ENCODE measurements at regions not wholly inside any gene's neighbourhood (a gene's known extent, or its start where the extent isn't known, plus 50 kb on each side); places are given as distances from the start of the nearest gene placed in this dataset.

- no peaks in the 10 kb centered on the region for H3K9me3 ChIP-seq
- no peak for ATAC-seq
- intact Hi-C loops (cut with DNase I): no loop called here
Measured at GRCh38 chr11:128399251-128400121, 187.9 kb downstream of the ETS1 start.

GRCh38 chr11:128398517-128399250 lies 188.7 kb downstream of the ETS1 start:
- H3K36me3 ChIP-seq: no peaks in the 10 kb centered on the region
- TF ChIP-seq CTCF (IDR thresholded peaks at IDR 0.05): no peak
- intact Hi-C loops (cut with DNase I): no loop called here
- no peak overlapping the region for H3K4me3 ChIP-seq
- ATAC-seq: no peak
- H3K27me3 ChIP-seq: no peaks in the 10 kb centered on the region
- H3K9me3 ChIP-seq: no peaks in the 10 kb centered on the region
- no peak overlapping the region for H3K27ac ChIP-seq
- DNase-seq: no peak
- no peaks in the 10 kb centered on the region for H3K4me1 ChIP-seq

More at GRCh38 chr11:128399251-128400121, 187.9 kb downstream of the ETS1 start:
- H3K36me3 ChIP-seq: no peaks in the 10 kb centered on the region
- H3K4me1 ChIP-seq: no peaks in the 10 kb centered on the region
- H3K4me3 ChIP-seq: no peak overlapping the region
- DNase-seq: no peak
- no peak overlapping the region for H3K27ac ChIP-seq
- H3K27me3 ChIP-seq: no peaks in the 10 kb centered on the region
- TF ChIP-seq CTCF (IDR thresholded peaks at IDR 0.05): no peak

GRCh38 chr11:128397362-128397761 lies 190.0 kb downstream of the ETS1 start:
- no peak overlapping the region for H3K27ac ChIP-seq
- H3K36me3 ChIP-seq: no peaks in the 10 kb centered on the region
- ATAC-seq: no peak
- intact Hi-C loops (cut with DNase I): no loop called here
- no peaks in the 10 kb centered on the region for H3K9me3 ChIP-seq
- H3K4me3 ChIP-seq: no peak overlapping the region
- DNase-seq: no peak
- H3K4me1 ChIP-seq: no peaks in the 10 kb centered on the region
- no peak for TF ChIP-seq CTCF (IDR thresholded peaks at IDR 0.05)
- no peaks in the 10 kb centered on the region for H3K27me3 ChIP-seq

GRCh38 chr11:128394431-128395089 lies 192.8 kb downstream of the ETS1 start:
- intact Hi-C loops (cut with DNase I): no loop called here
- no peak overlapping the region for H3K4me3 ChIP-seq
- no peaks in the 10 kb centered on the region for H3K9me3 ChIP-seq
- H3K4me1 ChIP-seq: no peaks in the 10 kb centered on the region
- TF ChIP-seq CTCF (IDR thresholded peaks at IDR 0.05): no peak
- ATAC-seq (no peak), DNase-seq (no peak)
- no peak overlapping the region for H3K27ac ChIP-seq
- no peaks in the 10 kb centered on the region for H3K36me3 ChIP-seq
- no peaks in the 10 kb centered on the region for H3K27me3 ChIP-seq

GRCh38 chr11:128392259-128392658 lies 195.1 kb downstream of the ETS1 start:
- Histone ChIP-seq H3K9me3 (no peaks in the 10 kb centered on the region), H3K27me3 (no peaks in the 10 kb centered on the region), H3K4me3 (no peak overlapping the region), H3K36me3 (no peaks in the 10 kb centered on the region), H3K27ac (no peak overlapping the region), H3K4me1 (no peaks in the 10 kb centered on the region)
- ATAC-seq: no peak
- TF ChIP-seq CTCF (IDR thresholded peaks at IDR 0.05): no peak
- no peak for DNase-seq
- intact Hi-C loops (cut with DNase I): no loop called here
